Heart left ventricle (tissue), 16 donors: ENCODE measurements at regions not wholly inside any gene's neighbourhood (a gene's known extent, or its start where the extent isn't known, plus 50 kb on each side); places are given as distances from the start of the nearest gene placed in this dataset.

ENCODE experiments used
- ATAC-seq, 4 donors: fragments of 200-7000 bp; cut with Tn5 transposase; one replicate each; pipeline ENCODE4 v1.9.1; 2020 to 2022; ENCODE audit warnings: moderate library complexity in 4 of 4, mild to moderate bottlenecking in 3 of 4, moderate number of reproducible peaks in 1 of 4
- DNase-seq, 5 donors: peaks; one replicate each; pipeline ENCODE4 v3.0.0-alpha.2; 2020
- H3K27ac ChIP-seq, 12 donors: fragments of 200-600 bp; sonication (generic) in 4 of 12; one replicate each; pipeline versions ENCODE4 v1.5.0 to v1.8.0; 2016 to 2022; ENCODE audit warnings: mild to moderate bottlenecking in 2 of 12
- H3K27me3 ChIP-seq, 9 donors: fragments of 200-600 bp; sonication (generic) in 2 of 9; one replicate each; pipeline versions ENCODE4 v1.5.1 to v1.8.0; 2016 to 2022; ENCODE audit warnings: mild to moderate bottlenecking in 3 of 9
- H3K36me3 ChIP-seq, 9 donors: fragments of 200-600 bp; sonication (generic) in 2 of 9; one replicate each; pipeline versions ENCODE4 v1.5.0 to v1.8.0; 2018 to 2022; ENCODE audit warnings: mild to moderate bottlenecking in 2 of 9
- H3K4me1 ChIP-seq, 12 donors: fragments of 200-600 bp; sonication (generic) in 4 of 12; one replicate each; pipeline versions ENCODE4 v1.5.0 to v1.8.0; 2016 to 2022; ENCODE audit warnings: mild to moderate bottlenecking in 3 of 12
- H3K4me3 ChIP-seq, 12 donors: fragments of 200-600 bp; sonication (generic) in 4 of 12; one replicate each; pipeline versions ENCODE4 v1.5.0 to v1.8.0; 2017 to 2022; ENCODE audit warnings: mild to moderate bottlenecking in 9 of 12, moderate library complexity in 4 of 12
- H3K9me3 ChIP-seq, 12 donors: fragments of 200-600 bp; sonication (generic) in 4 of 12; one replicate each; pipeline versions ENCODE4 v1.5.0 to v1.8.0; 2016 to 2022; ENCODE audit warnings: mild to moderate bottlenecking in 1 of 12
- POLR2A ChIP-seq, 2 donors: fragments of 450-650 bp; IDR thresholded peaks; one replicate each; pipeline ENCODE4 v1.6.1; 2017; ENCODE audit warnings: antibody characterized with exemption in 2 of 2, mild to moderate bottlenecking in 2 of 2, moderate library complexity in 2 of 2
- WGBS, 4 donors: extraction: QIAGEN DNeasy Blood & Tissue Kit in 2 of 4; methylation state at CpG; one replicate each; pipeline versions ENCODE4 v1.1.5 to v1.1.7; 2013 to 2018; 5-methylcytosine and 5-hydroxymethylcytosine counted together
- intact Hi-C, 10 donors: fragments of 100-400 bp; cut with DNase I; formaldehyde crosslinking; loops; one replicate each; pipeline versions ENCODE4 v1.11.1 to v1.14.2; 2022
- TF ChIP-seq, protein P1 (sequence below), 12 donors: fragments of 200-600 bp; sonication (generic) in 4 of 12; IDR thresholded peaks; one replicate each; pipeline versions ENCODE4 v1.5.0 to v1.8.0; 2018 to 2022; ENCODE audit warnings: antibody characterized with exemption in 12 of 12, mild to moderate bottlenecking in 5 of 12
- donor health status: ischemic (EF 13 %, LVEDD 7.1; RV severe dilation, severe dysfunction).
- donor health status: healthy with polysubstance abuse.
- donor health status: DM: no; HTN: yes; CAD: no.
- donor health status: DM: no; HTN: no; CAD: no.
- donor health status: ischemic (EF 25% LVEDD 6.9; RV normal size, moderate dysfunction).
- donor health status: ischemic (EF 25% LVEDD 5.7; RV mildly dilated, moderate dysfunction).
- donor health status: healthy.
- donor health status: DM: yes; HTN: yes; CAD: no.
- donor health status: ischemic (EF 35%, LVEDD 5.7; RV mildly dilated, moderate dysfunction).
- donor health status: nonischemic (EF 11% LVEDD 7.7; RV severe dilation, severe dysfunction).
- donor health status: DM: yes; HTN: yes; CAD: no.
- donor health status: PGD.
- donor health status: ischemic (EF 29% LVEDD 5.4; RV normal size, mild dysfunction).
- donor health status: nonischemic (EF 23%, LVEDD 6.1; RV moderate dilation, normal function).

DNA sequence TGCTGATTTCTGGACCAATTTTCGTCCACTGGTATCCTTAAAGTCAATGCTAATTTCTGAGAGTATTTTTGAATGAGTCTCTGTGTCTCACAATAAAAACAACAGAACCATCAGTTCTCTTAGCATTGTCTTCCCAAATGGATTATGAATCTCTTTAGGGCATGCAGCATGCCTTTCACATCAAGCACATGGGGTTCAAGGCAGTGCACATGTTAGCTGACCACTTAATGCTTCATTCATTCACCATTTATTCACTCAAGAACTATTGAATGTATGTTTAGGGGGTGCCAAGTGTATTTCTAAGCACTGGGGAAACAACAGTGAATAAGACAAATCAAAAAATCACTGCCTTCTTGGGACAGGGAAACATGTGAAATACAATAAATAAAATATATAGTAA, 126.7 kb upstream of the SLC44A3 start:
- 89 to 96% (median 93%) methylated on average over 1 of the region's 1 CpG for WGBS, 4 donors
- Histone ChIP-seq H3K27ac (no peak overlapping the region), H3K9me3 (peaks cover 0 to 4% (median 0%) of the 10 kb centered on the region in 12 donors), H3K36me3 (no peaks in the 10 kb centered on the region), H3K27me3 (no peaks in the 10 kb centered on the region), H3K4me1 (peaks cover 0 to 9% (median 0%) of the 10 kb centered on the region in 12 donors), H3K4me3 (no peak overlapping the region)
- TF ChIP-seq, protein P1, sequence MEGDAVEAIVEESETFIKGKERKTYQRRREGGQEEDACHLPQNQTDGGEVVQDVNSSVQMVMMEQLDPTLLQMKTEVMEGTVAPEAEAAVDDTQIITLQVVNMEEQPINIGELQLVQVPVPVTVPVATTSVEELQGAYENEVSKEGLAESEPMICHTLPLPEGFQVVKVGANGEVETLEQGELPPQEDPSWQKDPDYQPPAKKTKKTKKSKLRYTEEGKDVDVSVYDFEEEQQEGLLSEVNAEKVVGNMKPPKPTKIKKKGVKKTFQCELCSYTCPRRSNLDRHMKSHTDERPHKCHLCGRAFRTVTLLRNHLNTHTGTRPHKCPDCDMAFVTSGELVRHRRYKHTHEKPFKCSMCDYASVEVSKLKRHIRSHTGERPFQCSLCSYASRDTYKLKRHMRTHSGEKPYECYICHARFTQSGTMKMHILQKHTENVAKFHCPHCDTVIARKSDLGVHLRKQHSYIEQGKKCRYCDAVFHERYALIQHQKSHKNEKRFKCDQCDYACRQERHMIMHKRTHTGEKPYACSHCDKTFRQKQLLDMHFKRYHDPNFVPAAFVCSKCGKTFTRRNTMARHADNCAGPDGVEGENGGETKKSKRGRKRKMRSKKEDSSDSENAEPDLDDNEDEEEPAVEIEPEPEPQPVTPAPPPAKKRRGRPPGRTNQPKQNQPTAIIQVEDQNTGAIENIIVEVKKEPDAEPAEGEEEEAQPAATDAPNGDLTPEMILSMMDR (IDR thresholded peaks at IDR 0.05) = no peak
- TF ChIP-seq POLR2A (IDR thresholded peaks at IDR 0.05) = no peak
- DNase-seq (no peak), ATAC-seq (no peak)
- intact Hi-C loops = no loop called here

DNA sequence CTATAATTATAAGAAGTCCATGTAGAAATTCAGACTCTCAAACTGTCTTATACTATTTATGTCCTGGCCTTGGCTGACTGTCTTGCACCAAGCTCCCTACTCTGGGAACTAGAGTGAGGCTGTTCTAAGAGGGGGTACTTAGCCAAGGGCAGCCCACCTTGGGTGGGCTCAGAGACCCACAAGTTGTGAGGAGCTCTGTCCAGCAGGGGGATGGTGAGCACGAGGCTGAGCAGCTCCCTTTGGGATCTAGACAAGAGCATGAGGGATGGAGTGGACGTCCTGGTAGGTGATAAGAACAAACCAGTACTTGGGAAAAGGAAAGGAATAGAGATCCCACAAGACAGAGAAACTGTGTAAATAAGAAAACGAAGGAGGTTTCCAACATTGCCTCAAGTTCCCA, 127.1 kb upstream of the SLC44A3 start:
- Histone ChIP-seq H3K27me3 (no peaks in the 10 kb centered on the region), H3K36me3 (no peaks in the 10 kb centered on the region), H3K4me3 (no peak overlapping the region), H3K9me3 (peaks cover 0 to 4% (median 0%) of the 10 kb centered on the region in 12 donors), H3K4me1 (peaks cover 0 to 9% (median 0%) of the 10 kb centered on the region in 12 donors), H3K27ac (no peak overlapping the region)
- WGBS, 4 donors = 66 to 77% (median 69%) methylated on average over 3 of the region's 3 CpGs
- intact Hi-C loops = no loop called here
- DNase-seq = no peak
- TF ChIP-seq POLR2A (IDR thresholded peaks at IDR 0.05) = no peak
- TF ChIP-seq, protein P1 (IDR thresholded peaks at IDR 0.05) = no peak
- ATAC-seq = no peak

DNA sequence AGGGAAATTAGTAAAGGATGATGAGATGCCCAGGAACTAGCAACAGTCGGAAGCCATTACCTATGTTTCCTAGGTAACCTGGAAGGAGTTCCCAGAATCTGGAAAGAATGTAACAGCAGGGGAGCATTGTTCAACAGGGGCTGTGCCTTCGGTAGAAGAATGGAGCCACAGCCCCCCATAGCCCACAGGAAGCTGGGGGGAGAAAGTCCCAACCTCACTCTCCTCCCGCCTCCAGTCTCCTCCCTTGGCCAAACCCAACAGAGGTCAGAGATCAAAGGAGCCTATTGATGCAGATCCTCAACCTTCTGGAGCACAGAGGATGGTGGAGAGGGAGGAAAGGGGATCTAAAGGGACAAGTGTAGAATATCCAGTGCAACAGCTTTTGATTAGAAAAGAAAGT, 131.5 kb upstream of the SLC44A3 start:
- TF ChIP-seq POLR2A (IDR thresholded peaks at IDR 0.05) = no peak
- TF ChIP-seq, protein P1 (IDR thresholded peaks at IDR 0.05) = no peak
- WGBS, 4 donors = 65 to 83% (median 76%) methylated on average over 3 of the region's 3 CpGs
- DNase-seq = no peak
- no peak overlapping the region for H3K4me3 ChIP-seq
- intact Hi-C loops = loop anchor here in 1 of 10 donors (10.0 kb wide), 1 partner anchor 66 kb away; no protein-coding TSS in a partner anchor
- H3K27ac ChIP-seq = no peak overlapping the region
- no peaks in the 10 kb centered on the region for H3K27me3 ChIP-seq
- H3K36me3 ChIP-seq = no peaks in the 10 kb centered on the region
- H3K9me3 ChIP-seq = peaks cover 0 to 4% (median 0%) of the 10 kb centered on the region in 12 donors
- ATAC-seq = no peak
- H3K4me1 ChIP-seq = peaks cover 0 to 9% (median 0%) of the 10 kb centered on the region in 12 donors

DNA sequence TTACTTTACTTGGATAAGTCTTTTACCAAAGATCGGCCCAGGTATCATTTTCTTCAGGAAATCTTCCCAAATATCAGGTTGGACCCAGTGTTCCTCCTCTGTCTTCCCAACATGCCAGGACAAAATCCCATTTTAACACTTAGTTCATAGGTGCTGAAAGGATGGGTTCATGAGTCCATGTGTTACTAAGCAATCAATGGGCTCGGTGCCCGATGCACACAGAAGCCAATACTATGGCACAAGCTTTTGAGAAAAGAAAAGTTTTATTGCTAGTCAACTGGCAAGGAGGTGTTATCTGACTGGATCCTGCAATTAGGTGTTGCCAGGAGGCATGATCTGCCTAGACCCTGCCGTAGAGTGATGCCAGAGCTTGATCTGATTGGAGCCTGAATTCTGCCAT, 133.3 kb upstream of the SLC44A3 start:
- H3K9me3 ChIP-seq = peaks cover 0 to 4% (median 0%) of the 10 kb centered on the region in 12 donors
- peaks cover 0 to 9% (median 0%) of the 10 kb centered on the region in 12 donors for H3K4me1 ChIP-seq
- TF ChIP-seq, protein P1 (IDR thresholded peaks at IDR 0.05) = no peak
- no peak for TF ChIP-seq POLR2A (IDR thresholded peaks at IDR 0.05)
- no peak overlapping the region for H3K27ac ChIP-seq
- 92 to 96% (median 94%) methylated on average over 4 of the region's 4 CpGs for WGBS, 4 donors
- ATAC-seq (no peak), DNase-seq (no peak)
- intact Hi-C loops = loop anchor here in 1 of 10 donors (10.0 kb wide), 1 partner anchor 68 kb away; no protein-coding TSS in a partner anchor
- no peaks in the 10 kb centered on the region for H3K36me3 ChIP-seq
- H3K4me3 ChIP-seq = no peak overlapping the region
- no peaks in the 10 kb centered on the region for H3K27me3 ChIP-seq
